HEK293 (cell line): ENCODE measurements at regions not wholly inside any gene's neighbourhood (a gene's known extent, or its start where the extent isn't known, plus 50 kb on each side); places are given as distances from the start of the nearest gene placed in this dataset.

Source experiments
- CTCF ChIA-PET: fragments of 350-600 bp; formaldehyde crosslinking; extraction: SDS; loops from one replicate; lab custom pipeline; 2021; ENCODE audit warnings: antibody characterized with exemption; lab: Yijun Ruan, JAX
- POLR2A ChIA-PET: fragments of 300-600 bp; formaldehyde crosslinking; extraction: SDS; loops from one replicate; lab custom pipeline; 2020; ENCODE audit warnings: antibody characterized with exemption, inconsistent platforms; lab: Yijun Ruan, JAX
- H3K27ac ChIP-seq: fragments of 200-500 bp; sonication (Bioruptor generic); 2 replicates; pipeline ENCODE4 v1.5.1; 2014; ENCODE audit warnings: low read depth, low read length, control low read depth, inconsistent platforms; ENCODE audit errors: extremely low read depth
- H3K36me3 ChIP-seq, 2 experiments: fragments of 200-500 bp in 1 of 2; sonication (Bioruptor generic) in 1 of 2; 1 replicate in 1 of 2; 2 replicates in 1 of 2; pipeline ENCODE4 v1.5.1; 2014 to 2017; ENCODE audit warnings: inconsistent platforms in 2 of 2, low read length in 2 of 2; ENCODE audit not compliant: control insufficient read depth in 2 of 2, insufficient read depth in 1 of 2
- H3K4me1 ChIP-seq: fragments of 200-500 bp; sonication (Bioruptor generic); 2 replicates; pipeline ENCODE4 v1.5.1; 2014; ENCODE audit warnings: mild to moderate bottlenecking, low read length, inconsistent platforms; ENCODE audit not compliant: control insufficient read depth, insufficient read depth
- H3K4me3 ChIP-seq: 2 replicates; pipeline ENCODE4 v1.5.1; 2011; ENCODE audit warnings: low read depth, mild to moderate bottlenecking, control low read depth, low read length, moderate library complexity
- H3K9me3 ChIP-seq: fragments of 200-500 bp; sonication (Bioruptor generic); 2 replicates; pipeline ENCODE4 v1.5.1; 2014; ENCODE audit warnings: low read depth, low read length, inconsistent platforms; ENCODE audit not compliant: control insufficient read depth, insufficient read depth
- MYNN ChIP-seq: fragments of 450-650 bp; formaldehyde crosslinking; IDR thresholded peaks from 2 replicates; pipeline ENCODE4 v1.5.1; 2016; ENCODE audit warnings: missing biosample characterization, missing genetic modification characterization, borderline replicate concordance
- MZF1 ChIP-seq: fragments of 450-650 bp; formaldehyde crosslinking; IDR thresholded peaks from 2 replicates; pipeline ENCODE4 v1.5.1; 2017; ENCODE audit warnings: missing biosample characterization, missing genetic modification characterization, borderline replicate concordance
- PRDM10 ChIP-seq: fragments of 450-650 bp; formaldehyde crosslinking; IDR thresholded peaks from 2 replicates; pipeline ENCODE4 v1.5.1; 2016; ENCODE audit warnings: missing biosample characterization, missing genetic modification characterization
- YY2 ChIP-seq: fragments of 450-650 bp; formaldehyde crosslinking; IDR thresholded peaks from 2 replicates; pipeline ENCODE4 v1.5.1; 2016; ENCODE audit warnings: missing biosample characterization, missing genetic modification characterization
- ZBTB7A ChIP-seq: fragments of 450-650 bp; formaldehyde crosslinking; IDR thresholded peaks from 2 replicates; pipeline ENCODE4 v1.5.1; 2016; ENCODE audit warnings: low read depth, missing biosample characterization, missing genetic modification characterization
- ZIC2 ChIP-seq: fragments of 450-650 bp; formaldehyde crosslinking; IDR thresholded peaks from 2 replicates; pipeline ENCODE4 v1.5.1; 2016; ENCODE audit warnings: missing biosample characterization, missing genetic modification characterization
- ZNF114 ChIP-seq: fragments of 450-650 bp; formaldehyde crosslinking; IDR thresholded peaks from 2 replicates; pipeline ENCODE4 v1.5.0; 2017; ENCODE audit warnings: missing biosample characterization, missing genetic modification characterization
- ZNF132 ChIP-seq: fragments of 450-650 bp; formaldehyde crosslinking; IDR thresholded peaks from 2 replicates; pipeline ENCODE4 v1.5.1; 2017; ENCODE audit warnings: missing biosample characterization, missing genetic modification characterization, borderline replicate concordance
- ZNF146 ChIP-seq: fragments of 450-650 bp; formaldehyde crosslinking; IDR thresholded peaks from 2 replicates; pipeline ENCODE4 v1.5.1; 2016; ENCODE audit warnings: missing biosample characterization, missing genetic modification characterization
- ZNF266 ChIP-seq: fragments of 450-650 bp; formaldehyde crosslinking; IDR thresholded peaks from 2 replicates; pipeline ENCODE4 v1.5.1; 2016; ENCODE audit warnings: missing biosample characterization, missing genetic modification characterization, low read depth
- ZNF423 ChIP-seq: fragments of 450-650 bp; formaldehyde crosslinking; IDR thresholded peaks from 2 replicates; pipeline ENCODE4 v1.5.1; 2016; ENCODE audit warnings: missing biosample characterization, missing genetic modification characterization
- ZNF433 ChIP-seq: fragments of 450-650 bp; formaldehyde crosslinking; IDR thresholded peaks from 2 replicates; pipeline ENCODE4 v1.5.1; 2016; ENCODE audit warnings: missing biosample characterization, missing genetic modification characterization, low read depth
- ZNF510 ChIP-seq: fragments of 450-650 bp; formaldehyde crosslinking; IDR thresholded peaks from 2 replicates; pipeline ENCODE4 v1.5.1; 2018; ENCODE audit warnings: mild to moderate bottlenecking, missing genetic modification characterization, missing biosample characterization; ENCODE audit not compliant: insufficient replicate concordance
- ZNF596 ChIP-seq: fragments of 450-650 bp; IDR thresholded peaks from 2 replicates; pipeline ENCODE4 v1.5.0; 2018; ENCODE audit warnings: missing biosample characterization, mild to moderate bottlenecking, missing genetic modification characterization, moderate library complexity
- ZNF600 ChIP-seq: fragments of 450-650 bp; formaldehyde crosslinking; IDR thresholded peaks from 2 replicates; pipeline ENCODE4 v1.5.1; 2016; ENCODE audit warnings: missing biosample characterization, missing genetic modification characterization
- ZNF777 ChIP-seq: fragments of 450-650 bp; formaldehyde crosslinking; IDR thresholded peaks from 2 replicates; pipeline ENCODE4 v1.5.1; 2017; ENCODE audit warnings: missing biosample characterization, missing genetic modification characterization, borderline replicate concordance
- ZSCAN16 ChIP-seq: fragments of 450-650 bp; formaldehyde crosslinking; IDR thresholded peaks from 2 replicates; pipeline ENCODE4 v1.5.1; 2016; ENCODE audit warnings: missing biosample characterization, missing genetic modification characterization
- ZSCAN5A ChIP-seq: fragments of 450-650 bp; formaldehyde crosslinking; IDR thresholded peaks from 2 replicates; pipeline ENCODE4 v1.5.1; 2016; ENCODE audit warnings: missing biosample characterization, missing genetic modification characterization

GRCh38 chr10:129133856-129134255 is 333.2 kb upstream of the MGMT start:
- Histone ChIP-seq H3K36me3 (no peaks in the 10 kb centered on the region), H3K9me3 (no peaks in the 10 kb centered on the region), H3K4me1 (no peaks in the 10 kb centered on the region), H3K4me3 (no peak overlapping the region), H3K27ac (no peak overlapping the region)
- CTCF ChIA-PET = no interaction called here
- TF ChIP-seq PRDM10 (tag by site-specific recombination) (0 out of 2 replicates have a peak, but pooled peaks have one; percentile 27), MZF1 (tag by site-specific recombination) (no peak), ZNF600 (tag by site-specific recombination) (no peak)
- POLR2A ChIA-PET = no interaction called here

- no peaks in the 10 kb centered on the region for H3K9me3 ChIP-seq
- H3K4me1 ChIP-seq = no peaks in the 10 kb centered on the region
- POLR2A ChIA-PET = no interaction called here
- H3K4me3 ChIP-seq = no peak overlapping the region
- no peak overlapping the region for H3K27ac ChIP-seq
- TF ChIP-seq ZNF596 (tag by site-specific recombination) (peak; percentile 39; the same call in 1 of the 2 replicates), ZIC2 (tag by site-specific recombination) (no peak)
- CTCF ChIA-PET = interaction anchor here (0.6 to 0.7 kb wide), 3 partner anchors 9 to 466 kb away, joined by 3 to 4 read pairs (median 4); no protein-coding TSS in a partner anchor
- H3K36me3 ChIP-seq = no peaks in the 10 kb centered on the region
Observed at GRCh38 chr10:129134371-129134770, 332.7 kb upstream of the MGMT start.

GRCh38 chr10:129135624-129136023 is 331.4 kb upstream of the MGMT start:
- H3K27ac ChIP-seq = no peak overlapping the region
- POLR2A ChIA-PET = no interaction called here
- H3K4me3 ChIP-seq = no peak overlapping the region
- no peaks in the 10 kb centered on the region for H3K36me3 ChIP-seq
- no peaks in the 10 kb centered on the region for H3K4me1 ChIP-seq
- TF ChIP-seq ZNF510 (tag by site-specific recombination) = no peak
- TF ChIP-seq ZNF132 (tag by site-specific recombination) = no peak
- no peak for TF ChIP-seq YY2
- TF ChIP-seq ZNF777 (tag by site-specific recombination) = no peak
- TF ChIP-seq ZNF114 = no peak
- TF ChIP-seq ZIC2 (tag by site-specific recombination) = no peak
- no peak for TF ChIP-seq MYNN (tag by site-specific recombination)
- no peak for TF ChIP-seq ZSCAN5A (tag by site-specific recombination)
- TF ChIP-seq ZNF266 = no peak
- TF ChIP-seq ZNF433 (tag by site-specific recombination) = no peak
- no peak for TF ChIP-seq ZNF423 (tag by site-specific recombination)
- no peak for TF ChIP-seq ZNF146
- TF ChIP-seq ZBTB7A = no peak
- no peak for TF ChIP-seq ZSCAN16 (tag by site-specific recombination)
- TF ChIP-seq, all 188 proteins: peak for 0
- H3K9me3 ChIP-seq = no peaks in the 10 kb centered on the region
- CTCF ChIA-PET = no interaction called here
